HCT116 (cell line): ENCODE measurements at regions not wholly inside any gene's neighbourhood (a gene's known extent, or its start where the extent isn't known, plus 50 kb on each side); places are given as distances from the start of the nearest gene placed in this dataset.

Experiments
- ATAC-seq: fragments of 200-7000 bp; cut with Tn5 transposase; 2 replicates; pipeline ENCODE4 v1.9.1; 2020; ENCODE audit warnings: mild to moderate bottlenecking, moderate library complexity
- BruUV-seq: library from RNA; stranded (reverse); fragments of 400-500 nt; replicated peaks from 2 replicates; lab custom pipeline; 2021; lab: Mats Ljungman, UMichigan
- CTCF ChIA-PET: fragments of 300-600 bp; sonication (Branson Sonifier 250); formaldehyde crosslinking; loops from one replicate; lab custom pipeline; 2021; ENCODE audit warnings: antibody characterized with exemption; lab: Charles Lee
- POLR2A ChIA-PET: fragments of 300-600, 350-600 bp; sonication (Branson Sonifier 250); formaldehyde crosslinking; loops from one replicate; lab custom pipeline; 2021; ENCODE audit warnings: antibody characterized with exemption; lab: Charles Lee
- RAD21 ChIA-PET, 2 experiments: fragments of 300-600 bp; sonication (Branson Sonifier 250); formaldehyde crosslinking; loops; one replicate each; lab custom pipeline; 2023; ENCODE audit warnings: low total read pairs in 2 of 2; ENCODE audit not compliant: uncharacterized antibody in 2 of 2, unreplicated experiment in 2 of 2, low non-redundant PET in 1 of 2; lab: Charles Lee
- DNase-seq: peaks from one replicate; pipeline ENCODE4 v3.0.0-alpha.2; 2010; ENCODE audit warnings: low read depth, low spot score
- H2AFZ ChIP-seq: fragments of 200-600 bp; shearing (Covaris generic), sonication (generic); 2 replicates; pipeline ENCODE4 v1.6.1; 2017; ENCODE audit warnings: low read depth, mixed run types, mixed read lengths, antibody characterized with exemption, low read length; ENCODE audit not compliant: poor library complexity, severe bottlenecking
- H3K27ac ChIP-seq: 2 replicates; pipeline ENCODE4 v1.5.1; 2012; ENCODE audit warnings: low read depth, low read length
- H3K27me3 ChIP-seq: fragments of 200-600 bp; sonication (generic); 2 replicates; pipeline ENCODE4 v1.6.1; 2016; ENCODE audit warnings: mixed run types, low read length, mixed read lengths; ENCODE audit not compliant: insufficient read depth
- H3K36me3 ChIP-seq, 2 experiments: fragments of 200-500 bp in 1 of 2; fragments of 200-600 bp in 1 of 2; sonication (Bioruptor generic) in 1 of 2; sonication (generic) in 1 of 2; 2 replicates each; pipeline versions ENCODE4 v1.5.1 to v1.6.1; 2014 to 2016; ENCODE audit warnings: low read length in 2 of 2, inconsistent platforms in 1 of 2, mixed read lengths in 1 of 2, mixed run types in 1 of 2; ENCODE audit not compliant: insufficient read depth in 2 of 2, control insufficient read depth in 1 of 2
- H3K4me1 ChIP-seq, 2 experiments: fragments of 200-600 bp in 1 of 2; sonication (generic) in 1 of 2; 2 replicates each; pipeline versions ENCODE4 v1.5.1 to v1.6.1; 2012 to 2017; ENCODE audit warnings: low read length in 2 of 2, inconsistent platforms in 1 of 2, mild to moderate bottlenecking in 1 of 2, mixed read lengths in 1 of 2, mixed run types in 1 of 2, moderate library complexity in 1 of 2; ENCODE audit not compliant: insufficient read depth in 2 of 2, control insufficient read depth in 1 of 2
- H3K4me2 ChIP-seq: fragments of 200-600 bp; sonication (generic); 2 replicates; pipeline ENCODE4 v1.6.1; 2017; ENCODE audit warnings: mixed run types, low read length, mixed read lengths
- H3K4me3 ChIP-seq, 2 experiments: fragments of 200-600 bp in 1 of 2; sonication (generic) in 1 of 2; replicated peaks in 1 of 2; 2 replicates each; pipeline ENCODE4 v1.5.1; 2011 to 2016; ENCODE audit warnings: low read length in 2 of 2, control low read depth in 1 of 2, low read depth in 1 of 2, mild to moderate bottlenecking in 1 of 2, mixed read lengths in 1 of 2, mixed run types in 1 of 2
- H3K79me2 ChIP-seq: fragments of 200-600 bp; sonication (generic); 2 replicates; pipeline ENCODE4 v1.6.1; 2017; ENCODE audit warnings: mild to moderate bottlenecking, mixed run types, low read length, moderate library complexity, mixed read lengths; ENCODE audit not compliant: insufficient read depth
- H3K9ac ChIP-seq: fragments of 200-600 bp; sonication (generic); 2 replicates; pipeline ENCODE4 v1.6.1; 2016; ENCODE audit warnings: low read length, mixed read lengths
- H3K9me2 ChIP-seq: fragments of 200-600 bp; sonication (generic), shearing (Covaris generic); 2 replicates; pipeline ENCODE4 v1.6.1; 2017; ENCODE audit warnings: mixed run types, mild to moderate bottlenecking, moderate library complexity; ENCODE audit not compliant: insufficient read depth
- H3K9me3 ChIP-seq, 2 experiments: fragments of 200-500 bp in 1 of 2; fragments of 200-600 bp in 1 of 2; sonication (Bioruptor generic) in 1 of 2; sonication (generic) in 1 of 2; 2 replicates each; pipeline ENCODE4 v1.6.1; 2014 to 2017; ENCODE audit warnings: low read length in 2 of 2, mixed read lengths in 2 of 2, inconsistent platforms in 1 of 2, low read depth in 1 of 2, mild to moderate bottlenecking in 1 of 2, mixed run types in 1 of 2, moderate library complexity in 1 of 2; ENCODE audit not compliant: control insufficient read depth in 1 of 2, insufficient read depth in 1 of 2
- H4K20me1 ChIP-seq: fragments of 200-600 bp; sonication (generic), shearing (Covaris generic); 2 replicates; pipeline ENCODE4 v1.6.1; 2017; ENCODE audit warnings: mixed run types, mild to moderate bottlenecking, moderate library complexity; ENCODE audit not compliant: insufficient read depth
- CTCF ChIP-seq, 3 experiments: fragments of 200-600 bp in 1 of 3; sonication (generic) in 1 of 3; IDR thresholded peaks in 2 of 3; conservative IDR thresholded peaks in 1 of 3; 2 replicates each; pipeline ENCODE4 v1.5.1; 2012 to 2017; ENCODE audit warnings: low read depth in 2 of 3, low read length in 2 of 3, antibody characterized with exemption in 1 of 3, borderline replicate concordance in 1 of 3, control low read depth in 1 of 3, mild to moderate bottlenecking in 1 of 3, mixed read lengths in 1 of 3, mixed run types in 1 of 3, moderate library complexity in 1 of 3; ENCODE audit not compliant: insufficient read depth in 1 of 3
- EGR1 ChIP-seq: IDR thresholded peaks from 2 replicates; pipeline ENCODE4 v1.6.1; 2012; ENCODE audit warnings: low read depth
- EZH2 ChIP-seq: fragments of 200-600 bp; sonication (generic); IDR thresholded peaks from 2 replicates; pipeline ENCODE4 v1.6.1; 2017; ENCODE audit warnings: antibody characterized with exemption, mixed run types
- EZH2phosphoT487 ChIP-seq: fragments of 200-600 bp; IDR thresholded peaks from 2 replicates; pipeline ENCODE4 v1.6.1; 2018; ENCODE audit warnings: antibody characterized with exemption, borderline replicate concordance
- FOSL1 ChIP-seq: IDR thresholded peaks from 2 replicates; pipeline ENCODE4 v1.6.1; 2012; ENCODE audit warnings: low read depth
- JUND ChIP-seq: IDR thresholded peaks from 2 replicates; pipeline ENCODE4 v1.6.1; 2012
- MAX ChIP-seq: IDR thresholded peaks from 2 replicates; pipeline ENCODE4 v1.6.1; 2012
- POLR2A ChIP-seq: IDR thresholded peaks from 2 replicates; pipeline ENCODE4 v1.7.0; 2011; ENCODE audit warnings: borderline replicate concordance; ENCODE audit not compliant: insufficient read depth, insufficient read length; ENCODE audit errors: extremely low read depth
- RAD21 ChIP-seq: IDR thresholded peaks from 2 replicates; pipeline ENCODE4 v1.6.1; 2012; ENCODE audit warnings: low read depth, mild to moderate bottlenecking
- SIN3A ChIP-seq: IDR thresholded peaks from 2 replicates; pipeline ENCODE4 v1.6.1; 2012; ENCODE audit warnings: low read depth
- SP1 ChIP-seq: IDR thresholded peaks from 2 replicates; pipeline ENCODE4 v1.6.1; 2012; ENCODE audit warnings: low read depth
- SRF ChIP-seq: IDR thresholded peaks from 2 replicates; pipeline ENCODE4 v1.6.1; 2012; ENCODE audit warnings: low read depth
- YY1 ChIP-seq: IDR thresholded peaks from 2 replicates; pipeline ENCODE4 v1.6.1; 2011; ENCODE audit warnings: low read length, low read depth, moderate library complexity, mild to moderate bottlenecking; ENCODE audit not compliant: insufficient replicate concordance; ENCODE audit errors: extremely low read depth
- ZBTB33 ChIP-seq: IDR thresholded peaks from 2 replicates; pipeline ENCODE4 v1.6.1; 2011; ENCODE audit warnings: mild to moderate bottlenecking, low read length, moderate library complexity; ENCODE audit not compliant: insufficient replicate concordance; ENCODE audit errors: extremely low read depth
- ZFX ChIP-seq: fragments of 450-650 bp; IDR thresholded peaks from 2 replicates; pipeline ENCODE4 v1.6.1; 2017
- ZNF274 ChIP-seq: fragments of 200-500 bp; sonication (Bioruptor generic); IDR thresholded peaks from 2 replicates; pipeline ENCODE4 v1.6.1; 2014; ENCODE audit warnings: mild to moderate bottlenecking, low read depth, low read length, inconsistent platforms
- intact Hi-C: fragments of 100-400 bp; cut with micrococcal nuclease; formaldehyde crosslinking; loops from 2 replicates; pipeline ENCODE4 v1.10.0; 2022

- TF ChIP-seq FOSL1 (no peak), RAD21 (no peak), ZBTB33 (no peak), EZH2phosphoT487 (no peak), SRF (no peak), CTCF (IDR thresholded peaks at IDR 0.05 in 2 of 3, conservative IDR thresholded peaks at IDR 0.05 in 1 of 3; ENCODE audit: borderline replicate concordance in 1 of 3, insufficient read depth in 1 of 3, low read depth in 2 of 3, low read length in 2 of 3) (no peak), EZH2 (no peak), YY1 (no peak), JUND (no peak)
- TF ChIP-seq, all 23 proteins: peak for 0
These were observed 740.7 kb downstream of the CDH18 start (continued) for GRCh38 chr5:19247302-19247701.

- Histone ChIP-seq H3K4me2 (no peak overlapping the region), H3K9me3 (peaks cover 12 to 33% of the 10 kb centered on the region in 2 experiments; a peak in 3 of 4 replicates), H2AFZ (no peak overlapping the region), H3K79me2 (no peaks in the 10 kb centered on the region), H3K36me3 (no peaks in the 10 kb centered on the region), H3K4me1 (no peaks in the 10 kb centered on the region), H3K9ac (no peak overlapping the region), H3K27ac (no peak overlapping the region)
- intact Hi-C loops: no loop called here
- no TSS peak for BruUV-seq
- POLR2A ChIA-PET: no interaction called here
- no peak for ATAC-seq
- no peak for DNase-seq
- TF ChIP-seq SIN3A (no peak), ZFX (no peak), EZH2phosphoT487 (no peak), EGR1 (no peak), SP1 (no peak), JUND (no peak), EZH2 (no peak), SRF (no peak), FOSL1 (no peak), MAX (no peak), ZBTB33 (no peak), ZNF274 (no peak), RAD21 (no peak), POLR2A (no peak), YY1 (no peak)
- TF ChIP-seq, all 23 proteins: peak for 0
- CTCF ChIA-PET: no interaction called here
- Histone ChIP-seq H3K9me2 (no peaks in the 10 kb centered on the region), H3K4me3 (no peak overlapping the region), H4K20me1 (no peaks in the 10 kb centered on the region; the same call in 1 of the 2 replicates), H3K27me3 (no peaks in the 10 kb centered on the region)
- RAD21 ChIA-PET: no interaction called here
These were observed 732.0 kb downstream of the CDH18 start for GRCh38 chr5:19256036-19256435.
